Endodermal cell (in vitro differentiated cells): ENCODE measurements at regions not wholly inside any gene's neighbourhood (a gene's known extent, or its start where the extent isn't known, plus 50 kb on each side); places are given as distances from the start of the nearest gene placed in this dataset.

Experiments used
- DNase-seq: peaks from one replicate; pipeline ENCODE4 v3.0.0-alpha.2; 2017
- H3K27ac ChIP-seq: 2 replicates; pipeline ENCODE4 v1.5.1; 2013; ENCODE audit warnings: mild to moderate bottlenecking, low read depth, low read length, moderate library complexity
- H3K27me3 ChIP-seq: 2 replicates; pipeline ENCODE4 v1.6.1; 2013; ENCODE audit warnings: mild to moderate bottlenecking, low read length, moderate library complexity; ENCODE audit not compliant: insufficient read depth, control insufficient read depth, poor library complexity, severe bottlenecking
- H3K36me3 ChIP-seq: 2 replicates; pipeline ENCODE4 v1.7.0; 2013; ENCODE audit warnings: mild to moderate bottlenecking, low read length, moderate library complexity; ENCODE audit not compliant: control insufficient read depth, insufficient read depth
- H3K4me1 ChIP-seq: one replicate; pipeline ENCODE4 v1.7.0; 2013; ENCODE audit warnings: low read length; ENCODE audit not compliant: control insufficient read depth, insufficient read depth
- H3K4me3 ChIP-seq: 2 replicates; pipeline ENCODE4 v1.5.1; 2013; ENCODE audit warnings: mild to moderate bottlenecking, low read length, moderate library complexity
- H3K9ac ChIP-seq: 2 replicates; pipeline ENCODE4 v1.6.1; 2013; ENCODE audit warnings: mild to moderate bottlenecking, low read length, moderate library complexity; ENCODE audit not compliant: poor library complexity, severe bottlenecking; ENCODE audit errors: extremely low read depth
- H3K9me3 ChIP-seq: 2 replicates; pipeline ENCODE4 v1.6.1; 2013; ENCODE audit warnings: mild to moderate bottlenecking, low read length, moderate library complexity; ENCODE audit not compliant: control insufficient read depth
- H3K27ac Mint-ChIP-seq: 2 replicates; pipeline ENCODE4 v1.8.0; 2020; ENCODE audit warnings: mixed read lengths
- H3K27me3 Mint-ChIP-seq: 2 replicates; pipeline ENCODE4 v1.8.0; 2021; ENCODE audit warnings: mild to moderate bottlenecking, mixed read lengths; ENCODE audit not compliant: insufficient read depth
- H3K36me3 Mint-ChIP-seq: 2 replicates; pipeline ENCODE4 v1.8.0; 2020; ENCODE audit warnings: low read depth, mixed read lengths
- H3K4me1 Mint-ChIP-seq: 2 replicates; pipeline ENCODE4 v1.8.0; 2020; ENCODE audit warnings: mixed read lengths
- H3K4me3 Mint-ChIP-seq: 2 replicates; pipeline ENCODE4 v1.8.0; 2020; ENCODE audit warnings: mild to moderate bottlenecking, moderate library complexity, mixed read lengths
- H3K9me3 Mint-ChIP-seq: 2 replicates; pipeline ENCODE4 v1.8.0; 2020; ENCODE audit warnings: mild to moderate bottlenecking, mixed read lengths
- WGBS, 2 experiments: methylation state at CpG; one replicate each; pipeline versions ENCODE4 v1.1.5 to v1.1.7; 2013; ENCODE audit warnings: missing lambda C conversion rate in 2 of 2, mixed read lengths in 1 of 2; ENCODE audit not compliant: insufficient coverage in 1 of 2, insufficient read length in 1 of 2; 5-methylcytosine and 5-hydroxymethylcytosine counted together
- TF ChIP-seq, protein P1 (sequence below): fragments of 200-600 bp; sonication (generic); conservative IDR thresholded peaks from 2 replicates; pipeline ENCODE4 v1.5.0; 2021; ENCODE audit warnings: antibody characterized with exemption, mild to moderate bottlenecking

DNA sequence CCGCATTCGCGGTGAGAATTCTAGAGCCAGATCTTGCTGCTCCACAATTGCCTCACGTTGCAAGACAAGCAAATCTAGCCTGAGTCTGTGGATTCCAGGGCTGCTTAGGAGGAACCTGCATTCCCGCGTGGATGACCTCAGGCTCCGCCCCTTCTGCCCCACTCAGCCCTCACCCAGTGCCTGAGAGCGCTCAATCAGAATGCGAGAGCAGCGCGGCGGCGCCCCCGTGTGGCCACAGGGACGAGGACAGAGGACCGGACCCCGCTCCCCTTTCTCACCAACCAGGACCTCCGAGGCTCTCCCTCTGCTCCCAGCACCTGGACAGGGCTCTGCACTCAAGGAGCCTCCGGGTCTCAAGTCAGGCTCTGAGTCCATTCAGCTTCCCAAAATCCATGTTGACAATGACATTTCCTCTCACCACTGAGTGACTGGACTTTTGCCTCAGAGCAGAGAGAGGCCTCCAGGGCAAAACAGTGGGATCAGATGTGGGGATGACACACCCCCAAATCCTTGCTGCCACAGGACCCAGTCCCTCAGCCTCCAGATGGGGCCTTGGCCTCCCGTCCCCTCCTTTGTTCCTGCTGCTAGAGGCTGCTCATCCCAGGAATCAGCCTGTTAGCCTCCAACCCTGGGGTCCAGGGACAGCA is 52.0 kb downstream of the RPP21 start:
- WGBS, 2 experiments, result 20 to 30% methylated on average over 8 to 20 of the region's 20 CpGs
- Histone ChIP-seq H3K4me1 (no peaks in the 10 kb centered on the region), H3K27ac (no peak overlapping the region), H3K36me3 (no peaks in the 10 kb centered on the region), H3K9ac (no peak overlapping the region), H3K4me3 (no peak overlapping the region), H3K9me3 (no peaks in the 10 kb centered on the region), H3K27me3 (peaks cover 27% of the 10 kb centered on the region)
- DNase-seq, result peak; percentile 97
- TF ChIP-seq, protein P1, sequence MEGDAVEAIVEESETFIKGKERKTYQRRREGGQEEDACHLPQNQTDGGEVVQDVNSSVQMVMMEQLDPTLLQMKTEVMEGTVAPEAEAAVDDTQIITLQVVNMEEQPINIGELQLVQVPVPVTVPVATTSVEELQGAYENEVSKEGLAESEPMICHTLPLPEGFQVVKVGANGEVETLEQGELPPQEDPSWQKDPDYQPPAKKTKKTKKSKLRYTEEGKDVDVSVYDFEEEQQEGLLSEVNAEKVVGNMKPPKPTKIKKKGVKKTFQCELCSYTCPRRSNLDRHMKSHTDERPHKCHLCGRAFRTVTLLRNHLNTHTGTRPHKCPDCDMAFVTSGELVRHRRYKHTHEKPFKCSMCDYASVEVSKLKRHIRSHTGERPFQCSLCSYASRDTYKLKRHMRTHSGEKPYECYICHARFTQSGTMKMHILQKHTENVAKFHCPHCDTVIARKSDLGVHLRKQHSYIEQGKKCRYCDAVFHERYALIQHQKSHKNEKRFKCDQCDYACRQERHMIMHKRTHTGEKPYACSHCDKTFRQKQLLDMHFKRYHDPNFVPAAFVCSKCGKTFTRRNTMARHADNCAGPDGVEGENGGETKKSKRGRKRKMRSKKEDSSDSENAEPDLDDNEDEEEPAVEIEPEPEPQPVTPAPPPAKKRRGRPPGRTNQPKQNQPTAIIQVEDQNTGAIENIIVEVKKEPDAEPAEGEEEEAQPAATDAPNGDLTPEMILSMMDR, result peak; percentile 99
- no peak overlapping the region for H3K4me3 Mint-ChIP-seq
- no peaks in the 10 kb centered on the region for H3K9me3 Mint-ChIP-seq
- peaks cover 49% of the 10 kb centered on the region for H3K27me3 Mint-ChIP-seq
- H3K4me1 Mint-ChIP-seq, result no peaks in the 10 kb centered on the region
- H3K36me3 Mint-ChIP-seq, result no peaks in the 10 kb centered on the region
- no peak overlapping the region for H3K27ac Mint-ChIP-seq

DNA sequence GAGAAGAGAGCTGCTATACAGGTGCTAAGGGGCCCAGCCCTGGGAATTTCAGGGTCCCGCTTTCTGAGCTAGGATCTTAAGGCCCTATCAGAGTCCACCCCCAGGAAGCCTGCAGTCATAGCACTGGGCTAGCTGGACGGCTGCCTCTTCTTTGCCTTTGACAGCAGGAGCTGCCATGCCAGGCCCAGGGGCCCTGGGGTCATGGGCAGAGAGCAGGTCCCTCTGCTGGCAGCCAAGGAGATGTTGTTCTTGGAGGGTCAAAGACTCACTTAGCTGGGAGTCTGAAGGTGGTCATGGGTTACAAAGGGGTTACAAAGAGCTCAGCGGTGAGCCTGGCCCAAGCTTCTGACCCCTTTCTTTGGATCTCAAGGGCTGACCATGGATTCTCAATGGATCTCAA is 52.7 kb downstream of the RPP21 start:
- peaks cover 27% of the 10 kb centered on the region for H3K27me3 ChIP-seq
- H3K4me3 ChIP-seq, result no peak overlapping the region
- Mint-ChIP-seq H3K4me1 (no peaks in the 10 kb centered on the region), H3K27me3 (peaks cover 50% of the 10 kb centered on the region), H3K27ac (no peak overlapping the region), H3K36me3 (no peaks in the 10 kb centered on the region), H3K9me3 (no peaks in the 10 kb centered on the region), H3K4me3 (no peak overlapping the region)
- no peaks in the 10 kb centered on the region for H3K36me3 ChIP-seq
- DNase-seq, result peak; percentile 69
- no peak overlapping the region for H3K27ac ChIP-seq
- TF ChIP-seq, protein P1, result peak; percentile 66
- H3K4me1 ChIP-seq, result no peaks in the 10 kb centered on the region
- 70 to 76% methylated on average over 2 to 3 of the region's 3 CpGs for whole genome bisulfite sequencing, 2 experiments
- H3K9ac ChIP-seq, result no peak overlapping the region
- no peaks in the 10 kb centered on the region for H3K9me3 ChIP-seq

DNA sequence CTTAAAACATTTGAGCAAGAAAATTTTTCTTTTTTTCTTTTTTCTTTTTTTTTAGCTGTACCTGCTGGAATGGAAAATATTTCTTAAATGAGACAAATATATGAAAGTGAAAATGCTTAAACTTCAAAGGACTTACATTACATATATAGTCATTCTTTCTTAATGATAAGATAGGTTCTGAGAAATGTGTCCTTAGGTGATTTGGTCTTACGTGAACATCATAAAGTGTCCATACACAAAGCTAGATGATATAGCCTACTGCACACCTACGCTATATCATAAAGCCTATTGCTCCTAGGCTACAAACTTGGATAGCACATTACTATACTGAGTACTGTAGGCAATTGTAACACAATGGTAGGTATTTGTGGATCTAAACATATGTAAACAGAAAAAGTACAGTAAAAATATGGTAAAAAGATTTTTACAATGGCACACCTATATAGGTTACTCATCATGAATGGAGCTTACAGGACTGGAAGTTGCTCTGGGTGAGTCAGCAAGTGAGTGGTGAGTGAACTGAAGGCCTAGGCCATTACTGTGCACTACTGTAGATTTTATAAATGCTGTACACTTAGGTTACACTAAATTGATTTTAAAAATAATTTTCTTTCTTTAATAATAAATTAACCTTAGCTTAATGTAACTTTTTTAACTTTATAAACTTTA is 54.6 kb downstream of the RPP21 start:
- H3K27me3 ChIP-seq, result peaks cover 21% of the 10 kb centered on the region
- Mint-ChIP-seq H3K27me3 (peaks cover 40% of the 10 kb centered on the region), H3K4me1 (peaks cover 7% of the 10 kb centered on the region), H3K9me3 (no peaks in the 10 kb centered on the region), H3K27ac (no peak overlapping the region), H3K4me3 (no peak overlapping the region), H3K36me3 (no peaks in the 10 kb centered on the region)
- TF ChIP-seq, protein P1, result no peak
- no peak overlapping the region for H3K27ac ChIP-seq
- no peak overlapping the region for H3K4me3 ChIP-seq
- no peak overlapping the region for H3K9ac ChIP-seq
- no peaks in the 10 kb centered on the region for H3K36me3 ChIP-seq
- WGBS, 2 experiments, result 100% methylated on average over 2 of the region's 2 CpGs; no CpG with 5 or more reads in 1 of the 2 experiments
- no peaks in the 10 kb centered on the region for H3K9me3 ChIP-seq
- no peak for DNase-seq
- H3K4me1 ChIP-seq, result peaks cover 6% of the 10 kb centered on the region
